Stimulated activated naive CD8-positive, alpha-beta T cell treated with anti-CD3 and anti-CD28 coated beads, Interleukin-15, Interleukin-2, amounts not matched to agents 100 U/mL and 50 U/mL, for 24 hours (primary cell): ENCODE measurements at regions not wholly inside any gene's neighbourhood (a gene's known extent, or its start where the extent isn't known, plus 50 kb on each side); places are given as distances from the start of the nearest gene placed in this dataset.
"Not testable (repeated sequence)": the region's sequence is repeated elsewhere in the genome, so short reads cannot be mapped to it uniquely, and the experiment has no call there.

Source experiments
- ATAC-seq: fragments of 150-1000 bp; cut with Tn5 transposase; one replicate; pipeline ENCODE4 v1.10.0; 2021
- DNase-seq: peaks from one replicate; pipeline ENCODE4 v3.0.0; 2021

GRCh38 chr17:53058031-53058430, 764.7 kb upstream of the KIF2B start:
- ATAC-seq, result no peak

DNA sequence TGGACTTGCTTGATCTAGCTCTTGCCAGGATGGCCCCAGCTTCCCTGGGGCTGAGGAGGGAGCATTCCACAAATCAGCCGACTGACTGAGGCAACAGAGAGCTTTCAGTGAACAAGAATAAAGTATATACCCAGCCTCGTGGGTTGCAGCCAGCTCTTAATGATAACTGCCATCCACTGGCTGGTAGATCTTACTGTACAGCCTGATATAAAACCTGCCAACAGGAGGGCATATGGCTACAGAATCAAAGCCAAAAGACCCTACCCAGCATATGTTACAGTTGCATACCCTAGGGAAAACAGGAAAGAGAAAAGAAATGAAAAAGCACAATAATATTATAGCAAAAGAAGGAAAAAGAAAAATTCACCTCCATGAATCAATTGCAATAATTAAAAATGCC, 775.9 kb upstream of the KIF2B start:
- ATAC-seq (no peak), DNase-seq (no peak)

More at GRCh38 chr17:53058031-53058430, 764.7 kb upstream of the KIF2B start:
- DNase-seq, result no peak

- no peak for DNase-seq
- no peak for ATAC-seq
These were observed 782.7 kb upstream of the KIF2B start for GRCh38 chr17:53039981-53040380.

DNA sequence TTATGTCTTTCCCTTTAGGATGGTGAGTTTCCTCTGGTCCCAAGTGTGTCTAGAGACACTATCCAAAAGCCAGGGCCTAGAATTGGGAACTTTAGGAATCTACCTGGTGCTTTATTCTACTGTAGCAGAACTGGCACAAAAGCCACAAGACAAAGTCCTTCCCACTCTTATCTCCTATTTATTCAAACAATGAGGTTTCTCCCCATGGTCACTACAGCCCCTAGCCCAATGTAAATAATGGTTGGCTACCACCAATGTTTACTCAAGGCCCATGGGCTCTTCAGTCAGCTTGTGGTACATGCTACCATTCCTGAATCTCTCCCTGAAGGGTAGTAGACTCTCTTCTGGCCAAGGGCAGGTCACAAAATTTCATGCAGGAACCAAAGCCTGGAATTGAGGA, 789.4 kb upstream of the KIF2B start:
- DNase-seq (no peak), ATAC-seq (no peak)

DNA sequence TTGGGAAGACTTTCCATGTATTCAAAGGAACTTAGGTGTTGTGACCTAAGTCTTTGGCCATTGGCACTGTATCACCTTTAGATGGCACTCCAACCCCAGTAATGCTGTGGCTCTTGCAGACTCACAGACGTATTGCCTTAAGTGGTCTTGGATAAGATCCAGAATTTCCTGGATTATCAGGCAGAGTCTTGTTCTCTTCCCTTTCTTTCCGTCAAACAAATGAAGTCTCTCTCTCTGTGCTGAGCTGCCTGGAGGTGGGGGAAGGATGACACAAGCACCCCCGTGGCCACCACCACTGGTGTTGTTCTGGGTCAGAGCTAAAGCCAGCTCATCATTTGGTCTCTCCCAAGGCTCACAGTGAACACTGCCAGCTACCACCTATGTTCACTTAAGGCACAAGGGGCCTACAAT, 789.9 kb upstream of the KIF2B start:
- ATAC-seq, result no peak

GRCh38 chr17:53017227-53017626, 805.5 kb upstream of the KIF2B start:
- ATAC-seq (no peak), DNase-seq (no peak)

More for the DNA sequence above, 789.9 kb upstream of the KIF2B start:
- DNase-seq, result no peak

DNA sequence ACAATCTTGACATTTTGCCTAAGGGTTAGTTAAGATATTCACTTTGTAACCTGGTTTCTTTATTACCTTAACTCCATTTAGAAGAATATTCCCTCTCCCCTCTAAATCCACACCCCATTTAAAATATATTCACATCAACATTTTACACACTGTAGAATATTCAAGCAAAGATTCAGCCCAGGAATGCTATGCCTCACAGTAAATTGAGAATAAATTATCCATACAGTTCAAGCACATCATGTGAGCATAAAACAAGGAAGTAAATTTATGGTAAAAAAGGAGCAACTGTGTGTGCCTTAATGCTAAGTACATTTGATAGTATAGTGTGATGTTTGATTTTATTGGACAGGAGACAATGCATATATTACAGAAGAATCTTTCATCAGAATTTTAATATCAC, 806.6 kb upstream of the KIF2B start:
- DNase-seq (no peak), ATAC-seq (no peak)

GRCh38 chr17:53012364-53012763, 810.4 kb upstream of the KIF2B start:
- no peak for DNase-seq
- ATAC-seq, result no peak

GRCh38 chr17:53006006-53006405, 816.7 kb upstream of the KIF2B start:
- ATAC-seq (no peak), DNase-seq (no peak)

DNA sequence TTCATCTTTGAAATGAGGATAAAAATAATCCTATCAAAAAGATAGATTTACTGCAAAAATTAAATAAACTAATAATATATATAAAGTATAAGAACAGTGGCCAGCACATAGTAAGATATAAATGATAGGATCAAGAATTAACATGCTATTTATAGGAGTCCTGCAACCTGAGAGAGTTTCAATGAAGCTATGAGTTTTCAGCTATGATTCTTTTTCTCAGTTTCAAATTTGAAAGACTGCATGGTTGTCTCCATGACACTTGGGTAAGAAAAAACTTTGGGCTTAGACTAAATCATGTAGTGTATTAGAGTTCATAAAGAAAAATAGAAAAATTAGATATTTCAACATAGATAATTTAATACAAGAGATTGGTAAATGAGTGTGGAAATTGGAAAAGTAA, 817.8 kb upstream of the KIF2B start:
- ATAC-seq, result no peak
- DNase-seq, result no peak

GRCh38 chr17:52995881-52996280, 826.8 kb upstream of the KIF2B start:
- DNase-seq (no peak), ATAC-seq (no peak)

GRCh38 chr17:52995147-52995546, 827.6 kb upstream of the KIF2B start:
- ATAC-seq (no peak), DNase-seq (no peak)

GRCh38 chr17:52986056-52986662, 827.6 kb upstream of the CA10 start:
- DNase-seq, result no peak
- no peak for ATAC-seq

DNA sequence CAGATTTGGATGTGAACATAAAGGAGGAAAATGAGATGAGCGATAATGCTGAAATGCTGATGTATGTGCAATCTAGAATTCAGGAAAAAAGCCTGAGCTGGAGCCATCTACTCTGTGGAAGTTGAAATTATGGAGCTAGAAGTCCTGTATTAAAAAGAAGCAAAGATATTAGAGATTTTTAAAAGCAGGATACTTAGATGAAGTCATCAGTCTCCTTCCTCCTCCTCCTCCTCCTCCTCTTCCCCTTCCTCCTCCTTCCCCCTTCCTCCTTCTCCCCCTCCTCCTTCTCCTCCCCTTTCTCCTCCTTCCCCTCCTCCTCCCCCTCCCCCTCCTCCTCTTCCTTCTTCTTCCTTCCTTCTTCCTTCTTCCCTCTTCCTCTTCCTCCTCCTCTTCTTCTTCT, 823.8 kb upstream of the CA10 start:
- DNase-seq (no peak), ATAC-seq (no peak)

- ATAC-seq (no peak), DNase-seq (no peak)
These were observed 821.4 kb upstream of the CA10 start for GRCh38 chr17:52979921-52980320.

- no peak for DNase-seq
- no peak for ATAC-seq
These were observed 807.3 kb upstream of the CA10 start for GRCh38 chr17:52965856-52966255.

DNA sequence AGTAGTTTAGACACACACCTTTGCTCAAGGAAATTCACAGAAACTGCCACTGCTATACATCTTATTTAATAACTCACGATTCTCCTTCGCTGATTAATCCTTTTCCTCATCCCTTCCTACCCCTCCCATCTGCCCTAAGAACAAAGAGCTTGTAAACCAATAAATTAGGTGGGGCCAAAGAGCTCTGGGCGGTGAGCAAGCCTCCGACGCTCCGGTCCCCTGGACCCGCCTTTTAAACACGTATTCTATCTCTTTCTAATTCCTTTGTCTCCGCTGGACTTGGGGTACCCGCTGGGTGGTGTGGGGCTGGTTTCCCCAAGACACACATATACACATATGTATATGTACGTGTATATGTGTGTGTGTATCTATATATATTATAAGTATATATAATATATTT, 803.2 kb upstream of the CA10 start:
- ATAC-seq, DNase-seq: not testable (repeated sequence)

GRCh38 chr17:52957411-52957810, 798.9 kb upstream of the CA10 start:
- ATAC-seq, result no peak
- no peak for DNase-seq

- DNase-seq (no peak), ATAC-seq (no peak)
These were observed 788.9 kb upstream of the CA10 start for GRCh38 chr17:52947418-52947817.

GRCh38 chr17:52938623-52939230, 780.2 kb upstream of the CA10 start:
- no peak for ATAC-seq
- DNase-seq, result no peak

DNA sequence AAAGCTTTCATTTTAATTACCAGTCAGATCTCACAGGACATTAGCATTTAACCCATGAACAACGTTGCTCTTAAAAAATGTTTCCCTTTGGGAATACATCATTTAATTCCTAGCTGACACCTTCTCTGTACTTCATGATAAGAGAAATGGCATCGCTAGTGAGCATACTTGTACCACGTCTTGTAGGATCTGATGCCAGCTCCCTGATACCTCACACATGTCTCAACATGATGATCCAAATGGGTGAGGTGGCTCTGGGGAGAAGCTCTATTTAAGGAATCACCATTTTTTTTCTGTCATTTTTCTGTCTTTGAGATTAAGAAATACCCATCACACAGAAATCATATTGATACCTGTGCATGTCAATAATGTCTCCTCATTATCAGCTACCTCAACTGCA, 772.1 kb upstream of the CA10 start:
- DNase-seq (no peak), ATAC-seq (no peak)

GRCh38 chr17:52930145-52930544, 771.6 kb upstream of the CA10 start:
- ATAC-seq, result no peak
- DNase-seq, result no peak

- no peak for ATAC-seq
- no peak for DNase-seq
These were observed 765.1 kb upstream of the CA10 start for GRCh38 chr17:52923658-52924057.

DNA sequence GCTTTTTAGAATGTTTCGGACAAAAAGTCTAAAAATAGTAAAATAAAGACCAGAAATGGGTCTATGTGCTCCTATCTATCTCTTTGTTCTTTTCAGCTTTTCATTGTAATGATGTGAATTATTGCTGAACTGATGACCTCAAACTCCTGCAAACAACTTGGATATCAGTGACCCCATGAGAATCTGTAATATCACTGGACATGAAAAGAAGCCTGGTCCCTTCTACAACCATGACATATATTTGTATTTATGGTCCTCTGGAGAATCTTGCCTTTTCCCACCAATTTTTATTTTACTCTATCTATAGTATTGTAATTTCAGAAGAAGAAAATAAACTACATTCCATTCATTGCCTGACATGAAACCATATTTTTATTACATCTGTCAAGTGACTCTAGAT, 740.7 kb upstream of the CA10 start:
- ATAC-seq (no peak), DNase-seq (no peak)
